ENCODE measurements at regions not wholly inside any gene's neighbourhood (a gene's known extent, or its start where the extent isn't known, plus 50 kb on each side); places are given as distances from the start of the nearest gene placed in this dataset.

DNA sequence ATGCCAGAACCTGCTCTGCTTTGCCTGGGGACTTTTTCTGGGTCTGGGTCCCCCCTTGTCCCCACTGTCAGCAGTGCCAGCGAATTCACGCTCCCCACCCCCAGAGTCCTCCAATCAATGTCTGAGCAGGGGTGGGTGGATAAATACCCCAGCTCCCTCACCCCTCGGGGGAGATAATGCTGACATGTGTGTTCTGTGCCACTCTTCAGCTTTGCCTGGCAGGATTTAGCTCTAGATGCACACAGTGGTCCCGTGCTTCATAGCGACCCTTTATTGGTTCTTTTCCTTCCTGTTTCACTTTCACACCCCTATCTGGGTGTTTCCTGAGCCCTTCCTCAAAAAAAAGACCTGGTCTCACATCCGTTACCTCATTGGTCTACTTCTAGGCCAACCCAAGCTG is 277.0 kb downstream of the NPIPA8 start:
- TF ChIP-seq, protein P1, sequence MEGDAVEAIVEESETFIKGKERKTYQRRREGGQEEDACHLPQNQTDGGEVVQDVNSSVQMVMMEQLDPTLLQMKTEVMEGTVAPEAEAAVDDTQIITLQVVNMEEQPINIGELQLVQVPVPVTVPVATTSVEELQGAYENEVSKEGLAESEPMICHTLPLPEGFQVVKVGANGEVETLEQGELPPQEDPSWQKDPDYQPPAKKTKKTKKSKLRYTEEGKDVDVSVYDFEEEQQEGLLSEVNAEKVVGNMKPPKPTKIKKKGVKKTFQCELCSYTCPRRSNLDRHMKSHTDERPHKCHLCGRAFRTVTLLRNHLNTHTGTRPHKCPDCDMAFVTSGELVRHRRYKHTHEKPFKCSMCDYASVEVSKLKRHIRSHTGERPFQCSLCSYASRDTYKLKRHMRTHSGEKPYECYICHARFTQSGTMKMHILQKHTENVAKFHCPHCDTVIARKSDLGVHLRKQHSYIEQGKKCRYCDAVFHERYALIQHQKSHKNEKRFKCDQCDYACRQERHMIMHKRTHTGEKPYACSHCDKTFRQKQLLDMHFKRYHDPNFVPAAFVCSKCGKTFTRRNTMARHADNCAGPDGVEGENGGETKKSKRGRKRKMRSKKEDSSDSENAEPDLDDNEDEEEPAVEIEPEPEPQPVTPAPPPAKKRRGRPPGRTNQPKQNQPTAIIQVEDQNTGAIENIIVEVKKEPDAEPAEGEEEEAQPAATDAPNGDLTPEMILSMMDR (IDR thresholded peaks at IDR 0.05) = no peak
- no peak for TF ChIP-seq EZH2 (IDR thresholded peaks at IDR 0.05; ENCODE audit: borderline replicate concordance, insufficient read depth, low read depth, low read length, poor library complexity, severe bottlenecking)

Measured in B cell (primary cell).